Liver (tissue), 8 donors: ENCODE measurements at regions not wholly inside any gene's neighbourhood (a gene's known extent, or its start where the extent isn't known, plus 50 kb on each side); places are given as distances from the start of the nearest gene placed in this dataset.

ENCODE experiments used
- DNase-seq: peaks from one replicate; pipeline ENCODE4 v3.0.0-alpha.2; 2017; ENCODE audit warnings: low spot score
- H3K27ac ChIP-seq, 2 donors: one replicate each; pipeline ENCODE4 v1.7.0; 2013; ENCODE audit warnings: inconsistent platforms in 2 of 2, low read length in 2 of 2, control low read depth in 1 of 2, low read depth in 1 of 2, mild to moderate bottlenecking in 1 of 2
- H3K27me3 ChIP-seq, 4 donors: one replicate each; pipeline versions ENCODE4 v1.6.1 to v1.7.0; 2013; ENCODE audit warnings: low read length in 3 of 4, inconsistent platforms in 1 of 4, mild to moderate bottlenecking in 1 of 4, moderate library complexity in 1 of 4; ENCODE audit not compliant: control insufficient read depth in 4 of 4, insufficient read depth in 4 of 4
- H3K36me3 ChIP-seq, 4 donors: one replicate each; pipeline versions ENCODE4 v1.6.1 to v1.7.0; 2013; ENCODE audit warnings: low read length in 3 of 4, mild to moderate bottlenecking in 3 of 4, low read depth in 1 of 4, moderate library complexity in 1 of 4; ENCODE audit not compliant: control insufficient read depth in 4 of 4, insufficient read depth in 3 of 4
- H3K4me1 ChIP-seq, 4 donors: one replicate each; pipeline versions ENCODE4 v1.6.1 to v1.7.0; 2013; ENCODE audit warnings: low read length in 3 of 4, mild to moderate bottlenecking in 3 of 4, moderate library complexity in 1 of 4; ENCODE audit not compliant: control insufficient read depth in 4 of 4, insufficient read depth in 4 of 4
- H3K4me3 ChIP-seq, 3 donors: one replicate each; pipeline versions ENCODE4 v1.6.1 to v1.7.0; 2013; ENCODE audit warnings: low read length in 3 of 3, control low read depth in 1 of 3, low read depth in 1 of 3, mild to moderate bottlenecking in 1 of 3
- H3K9ac ChIP-seq, 2 donors: one replicate each; pipeline ENCODE4 v1.7.0; 2013; ENCODE audit warnings: low read length in 2 of 2, mild to moderate bottlenecking in 2 of 2, moderate library complexity in 2 of 2, control low read depth in 1 of 2, low read depth in 1 of 2
- H3K9me3 ChIP-seq, 4 donors: one replicate each; pipeline versions ENCODE4 v1.6.1 to v1.7.0; 2013; ENCODE audit warnings: low read length in 3 of 4; ENCODE audit not compliant: control insufficient read depth in 4 of 4
- EGR1 ChIP-seq, 2 donors: IDR thresholded peaks; 2 replicates each; pipeline ENCODE4 v1.6.1; 2016 to 2018; ENCODE audit warnings: antibody characterized with exemption in 2 of 2, low read depth in 2 of 2
- FOXA1 ChIP-seq: IDR thresholded peaks from 2 replicates; pipeline ENCODE4 v1.6.1; 2016; ENCODE audit warnings: antibody characterized with exemption
- FOXA2 ChIP-seq: IDR thresholded peaks from 2 replicates; pipeline ENCODE4 v1.6.1; 2016; ENCODE audit warnings: antibody characterized with exemption
- GABPA ChIP-seq, 2 donors: IDR thresholded peaks in 1 of 2; conservative IDR thresholded peaks in 1 of 2; 2 replicates each; pipeline ENCODE4 v1.6.1; 2016; ENCODE audit warnings: antibody characterized with exemption in 2 of 2, mild to moderate bottlenecking in 1 of 2, moderate library complexity in 1 of 2
- HNF4A ChIP-seq, 2 donors: conservative IDR thresholded peaks; 2 replicates each; pipeline ENCODE4 v1.6.1; 2016; ENCODE audit warnings: antibody characterized with exemption in 2 of 2, mild to moderate bottlenecking in 2 of 2
- HNF4G ChIP-seq: IDR thresholded peaks from 2 replicates; pipeline ENCODE4 v1.6.1; 2016; ENCODE audit warnings: antibody characterized with exemption
- JUND ChIP-seq, 2 donors: IDR thresholded peaks; 2 replicates each; pipeline ENCODE4 v1.6.1; 2016; ENCODE audit warnings: antibody characterized with exemption in 2 of 2
- NR2F2 ChIP-seq: IDR thresholded peaks from 2 replicates; pipeline ENCODE4 v1.6.1; 2016; ENCODE audit warnings: antibody characterized with exemption
- RAD21 ChIP-seq, 2 donors: IDR thresholded peaks; 2 replicates each; pipeline ENCODE4 v1.6.1; 2016; ENCODE audit warnings: antibody characterized with exemption in 2 of 2, mild to moderate bottlenecking in 2 of 2
- RXRA ChIP-seq, 2 donors: IDR thresholded peaks; 2 replicates each; pipeline ENCODE4 v1.6.1; 2017 to 2018; ENCODE audit warnings: antibody characterized with exemption in 2 of 2, mild to moderate bottlenecking in 1 of 2
- SP1 ChIP-seq: IDR thresholded peaks from 2 replicates; pipeline ENCODE4 v1.6.1; 2018; ENCODE audit warnings: antibody characterized with exemption, mild to moderate bottlenecking
- YY1 ChIP-seq: IDR thresholded peaks from 2 replicates; pipeline ENCODE4 v1.6.1; 2016; ENCODE audit warnings: antibody characterized with exemption, mild to moderate bottlenecking
- WGBS: extraction: QIAGEN DNeasy Blood & Tissue Kit; methylation state at CpG from one replicate; pipeline ENCODE4 v1.1.7; 2013; 5-methylcytosine and 5-hydroxymethylcytosine counted together
- TF ChIP-seq, protein P1 (sequence below): IDR thresholded peaks from 2 replicates; pipeline ENCODE4 v1.6.1; 2016; ENCODE audit warnings: antibody characterized with exemption
- TF ChIP-seq, protein P2 (sequence below): fragments of 150-350 bp; IDR thresholded peaks from 2 replicates; pipeline ENCODE4 v1.5.1; 2017; ENCODE audit warnings: improper control_type of control experiment, low read depth, low read length; ENCODE audit not compliant: missing input control
- TF ChIP-seq, protein P3 (sequence below): IDR thresholded peaks from 2 replicates; pipeline ENCODE4 v1.6.1; 2016; ENCODE audit warnings: antibody characterized with exemption
- TF ChIP-seq, protein P4 (sequence below): IDR thresholded peaks from 2 replicates; pipeline ENCODE4 v1.6.1; 2016; ENCODE audit warnings: antibody characterized with exemption, mild to moderate bottlenecking
- donor health status: healthy.
- donor health status: healthy.
- donor health status: healthy.
- donor health status: healthy.
- donor health status: healthy.

DNA sequence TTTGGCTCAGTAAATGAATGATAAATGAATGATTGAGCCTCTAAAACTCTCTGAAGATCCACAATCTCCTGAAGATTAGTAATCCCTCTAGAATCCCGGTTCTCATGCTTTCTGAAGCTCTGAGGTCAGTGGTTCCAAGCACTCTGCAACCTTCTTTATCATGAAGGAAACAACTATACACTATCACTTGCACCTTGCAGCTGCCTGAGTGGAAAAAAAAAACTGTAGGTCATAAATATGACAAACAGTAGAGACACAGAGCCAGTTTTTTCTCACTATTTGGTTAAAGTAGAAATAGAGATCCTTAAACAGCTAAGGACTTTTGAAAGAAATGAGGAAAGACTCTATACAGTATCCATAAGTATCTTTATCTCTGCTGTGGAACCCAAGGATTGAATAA, 122.0 kb upstream of the CRBN start:
- no peak overlapping the region for H3K9ac ChIP-seq
- H3K36me3 ChIP-seq: no peaks in the 10 kb centered on the region
- H3K4me3 ChIP-seq: no peak overlapping the region
- H3K27me3 ChIP-seq: no peaks in the 10 kb centered on the region
- 55% methylated on average over 1 of the region's 1 CpG for WGBS
- no peaks in the 10 kb centered on the region for H3K9me3 ChIP-seq
- DNase-seq: no peak
- TF ChIP-seq, protein P1, sequence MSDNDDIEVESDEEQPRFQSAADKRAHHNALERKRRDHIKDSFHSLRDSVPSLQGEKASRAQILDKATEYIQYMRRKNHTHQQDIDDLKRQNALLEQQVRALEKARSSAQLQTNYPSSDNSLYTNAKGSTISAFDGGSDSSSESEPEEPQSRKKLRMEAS: no peak
- TF ChIP-seq YY1 (no peak), HNF4A (conservative IDR thresholded peaks at IDR 0.05) (no peak), RAD21 (IDR thresholded peaks at IDR 0.05) (no peak)
- no peak overlapping the region for H3K27ac ChIP-seq
- H3K4me1 ChIP-seq: no peaks in the 10 kb centered on the region

DNA sequence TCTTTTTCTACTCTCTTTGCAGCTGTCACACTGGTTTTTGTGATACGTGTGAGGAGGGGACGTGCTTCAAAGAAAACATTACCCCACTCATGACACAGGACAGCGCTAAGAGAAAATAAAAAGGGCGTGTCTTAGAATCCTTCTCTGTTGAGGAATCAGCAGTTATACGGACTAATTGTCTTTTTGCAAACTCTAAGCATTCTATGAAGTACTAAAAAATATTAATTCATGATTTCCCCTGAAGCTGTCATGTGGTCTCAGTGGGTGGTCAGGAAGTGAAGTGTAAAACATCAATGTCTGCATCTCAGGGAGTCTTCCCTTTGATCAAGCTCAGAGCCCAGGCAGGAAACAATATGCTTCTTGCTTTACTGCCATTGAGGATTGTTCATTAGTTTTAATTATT, 117.5 kb upstream of the CRBN start:
- WGBS: 65% methylated on average over 5 of the region's 5 CpGs
- Histone ChIP-seq H3K36me3 (no peaks in the 10 kb centered on the region), H3K9me3 (peaks cover 0 to 8% (median 1%) of the 10 kb centered on the region in 4 donors), H3K27me3 (no peaks in the 10 kb centered on the region), H3K27ac (no peak overlapping the region), H3K4me3 (no peak overlapping the region), H3K9ac (no peak overlapping the region), H3K4me1 (no peaks in the 10 kb centered on the region)
- no peak for TF ChIP-seq RXRA (IDR thresholded peaks at IDR 0.05)
- no peak for TF ChIP-seq HNF4G
- no peak for TF ChIP-seq FOXA2
- TF ChIP-seq YY1: no peak
- no peak for TF ChIP-seq FOXA1
- TF ChIP-seq, protein P2, sequence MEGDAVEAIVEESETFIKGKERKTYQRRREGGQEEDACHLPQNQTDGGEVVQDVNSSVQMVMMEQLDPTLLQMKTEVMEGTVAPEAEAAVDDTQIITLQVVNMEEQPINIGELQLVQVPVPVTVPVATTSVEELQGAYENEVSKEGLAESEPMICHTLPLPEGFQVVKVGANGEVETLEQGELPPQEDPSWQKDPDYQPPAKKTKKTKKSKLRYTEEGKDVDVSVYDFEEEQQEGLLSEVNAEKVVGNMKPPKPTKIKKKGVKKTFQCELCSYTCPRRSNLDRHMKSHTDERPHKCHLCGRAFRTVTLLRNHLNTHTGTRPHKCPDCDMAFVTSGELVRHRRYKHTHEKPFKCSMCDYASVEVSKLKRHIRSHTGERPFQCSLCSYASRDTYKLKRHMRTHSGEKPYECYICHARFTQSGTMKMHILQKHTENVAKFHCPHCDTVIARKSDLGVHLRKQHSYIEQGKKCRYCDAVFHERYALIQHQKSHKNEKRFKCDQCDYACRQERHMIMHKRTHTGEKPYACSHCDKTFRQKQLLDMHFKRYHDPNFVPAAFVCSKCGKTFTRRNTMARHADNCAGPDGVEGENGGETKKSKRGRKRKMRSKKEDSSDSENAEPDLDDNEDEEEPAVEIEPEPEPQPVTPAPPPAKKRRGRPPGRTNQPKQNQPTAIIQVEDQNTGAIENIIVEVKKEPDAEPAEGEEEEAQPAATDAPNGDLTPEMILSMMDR: no peak
- TF ChIP-seq, protein P3, sequence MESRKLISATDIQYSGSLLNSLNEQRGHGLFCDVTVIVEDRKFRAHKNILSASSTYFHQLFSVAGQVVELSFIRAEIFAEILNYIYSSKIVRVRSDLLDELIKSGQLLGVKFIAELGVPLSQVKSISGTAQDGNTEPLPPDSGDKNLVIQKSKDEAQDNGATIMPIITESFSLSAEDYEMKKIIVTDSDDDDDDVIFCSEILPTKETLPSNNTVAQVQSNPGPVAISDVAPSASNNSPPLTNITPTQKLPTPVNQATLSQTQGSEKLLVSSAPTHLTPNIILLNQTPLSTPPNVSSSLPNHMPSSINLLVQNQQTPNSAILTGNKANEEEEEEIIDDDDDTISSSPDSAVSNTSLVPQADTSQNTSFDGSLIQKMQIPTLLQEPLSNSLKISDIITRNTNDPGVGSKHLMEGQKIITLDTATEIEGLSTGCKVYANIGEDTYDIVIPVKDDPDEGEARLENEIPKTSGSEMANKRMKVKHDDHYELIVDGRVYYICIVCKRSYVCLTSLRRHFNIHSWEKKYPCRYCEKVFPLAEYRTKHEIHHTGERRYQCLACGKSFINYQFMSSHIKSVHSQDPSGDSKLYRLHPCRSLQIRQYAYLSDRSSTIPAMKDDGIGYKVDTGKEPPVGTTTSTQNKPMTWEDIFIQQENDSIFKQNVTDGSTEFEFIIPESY: no peak
- DNase-seq: no peak

DNA sequence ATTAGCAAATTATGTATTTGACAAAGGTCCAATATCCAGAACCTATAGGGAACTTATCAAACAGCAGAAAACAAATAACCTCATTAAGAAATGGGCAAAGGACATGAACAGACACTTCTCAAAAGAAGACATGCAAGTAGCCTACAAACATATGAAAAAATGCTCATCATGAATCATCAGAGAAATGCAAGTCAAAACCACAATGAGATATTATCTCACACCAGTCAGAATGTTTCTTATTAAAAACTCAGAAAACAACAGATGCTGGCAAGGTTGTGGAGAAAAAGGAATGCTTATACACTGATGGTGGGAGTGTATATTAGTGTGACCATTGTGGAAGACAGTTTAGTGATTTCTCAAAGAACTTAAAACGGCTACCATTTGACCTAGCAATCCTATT, 116.1 kb upstream of the CRBN start:
- 55% methylated on average over 1 of the region's 1 CpG for WGBS
- peaks cover 0 to 8% (median 1%) of the 10 kb centered on the region in 4 donors for H3K9me3 ChIP-seq
- no peak overlapping the region for H3K9ac ChIP-seq
- H3K4me1 ChIP-seq: no peaks in the 10 kb centered on the region
- no peaks in the 10 kb centered on the region for H3K36me3 ChIP-seq
- no peak overlapping the region for H3K27ac ChIP-seq
- no peak overlapping the region for H3K4me3 ChIP-seq
- no peak for DNase-seq
- no peaks in the 10 kb centered on the region for H3K27me3 ChIP-seq
- TF ChIP-seq JUND (IDR thresholded peaks at IDR 0.05): no peak
- no peak for TF ChIP-seq RAD21 (IDR thresholded peaks at IDR 0.05)
- TF ChIP-seq YY1: no peak
- TF ChIP-seq FOXA2: no peak
- no peak for TF ChIP-seq EGR1 (IDR thresholded peaks at IDR 0.05; ENCODE audit: low read depth in 2 of 2)
- no peak for TF ChIP-seq GABPA (IDR thresholded peaks at IDR 0.05 in 1 of 2, conservative IDR thresholded peaks at IDR 0.05 in 1 of 2)
- TF ChIP-seq, protein P1: no peak
- no peak for TF ChIP-seq HNF4A (conservative IDR thresholded peaks at IDR 0.05)
- no peak for TF ChIP-seq SP1
- no peak for TF ChIP-seq NR2F2
- TF ChIP-seq FOXA1: no peak
- TF ChIP-seq, protein P2: no peak
- TF ChIP-seq, protein P4, sequence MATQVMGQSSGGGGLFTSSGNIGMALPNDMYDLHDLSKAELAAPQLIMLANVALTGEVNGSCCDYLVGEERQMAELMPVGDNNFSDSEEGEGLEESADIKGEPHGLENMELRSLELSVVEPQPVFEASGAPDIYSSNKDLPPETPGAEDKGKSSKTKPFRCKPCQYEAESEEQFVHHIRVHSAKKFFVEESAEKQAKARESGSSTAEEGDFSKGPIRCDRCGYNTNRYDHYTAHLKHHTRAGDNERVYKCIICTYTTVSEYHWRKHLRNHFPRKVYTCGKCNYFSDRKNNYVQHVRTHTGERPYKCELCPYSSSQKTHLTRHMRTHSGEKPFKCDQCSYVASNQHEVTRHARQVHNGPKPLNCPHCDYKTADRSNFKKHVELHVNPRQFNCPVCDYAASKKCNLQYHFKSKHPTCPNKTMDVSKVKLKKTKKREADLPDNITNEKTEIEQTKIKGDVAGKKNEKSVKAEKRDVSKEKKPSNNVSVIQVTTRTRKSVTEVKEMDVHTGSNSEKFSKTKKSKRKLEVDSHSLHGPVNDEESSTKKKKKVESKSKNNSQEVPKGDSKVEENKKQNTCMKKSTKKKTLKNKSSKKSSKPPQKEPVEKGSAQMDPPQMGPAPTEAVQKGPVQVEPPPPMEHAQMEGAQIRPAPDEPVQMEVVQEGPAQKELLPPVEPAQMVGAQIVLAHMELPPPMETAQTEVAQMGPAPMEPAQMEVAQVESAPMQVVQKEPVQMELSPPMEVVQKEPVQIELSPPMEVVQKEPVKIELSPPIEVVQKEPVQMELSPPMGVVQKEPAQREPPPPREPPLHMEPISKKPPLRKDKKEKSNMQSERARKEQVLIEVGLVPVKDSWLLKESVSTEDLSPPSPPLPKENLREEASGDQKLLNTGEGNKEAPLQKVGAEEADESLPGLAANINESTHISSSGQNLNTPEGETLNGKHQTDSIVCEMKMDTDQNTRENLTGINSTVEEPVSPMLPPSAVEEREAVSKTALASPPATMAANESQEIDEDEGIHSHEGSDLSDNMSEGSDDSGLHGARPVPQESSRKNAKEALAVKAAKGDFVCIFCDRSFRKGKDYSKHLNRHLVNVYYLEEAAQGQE: no peak
